ENCODE measurements at regions not wholly inside any gene's neighbourhood (a gene's known extent, or its start where the extent isn't known, plus 50 kb on each side); places are given as distances from the start of the nearest gene placed in this dataset.
"Not testable (repeated sequence)": the region's sequence is repeated elsewhere in the genome, so short reads cannot be mapped to it uniquely, and the experiment has no call there.

DNA sequence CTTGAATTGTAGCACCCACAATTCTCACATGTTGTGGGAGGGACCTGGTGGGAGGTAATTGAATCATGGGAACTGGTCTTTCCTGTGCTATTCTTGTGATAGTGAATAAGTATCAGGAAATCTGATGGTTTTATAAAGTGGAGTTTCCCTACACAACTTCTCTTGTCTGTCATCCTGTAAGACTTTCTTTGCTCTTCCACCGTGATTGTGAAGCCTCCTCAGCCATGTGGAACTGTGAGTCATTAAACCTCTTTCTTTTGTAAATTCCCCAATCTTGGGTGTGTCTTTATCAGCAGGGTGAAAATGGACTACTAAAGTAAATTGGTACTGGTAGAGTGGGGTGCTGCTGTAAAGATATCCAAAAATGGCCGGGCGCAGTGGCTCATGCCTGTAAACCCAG lies 215.6 kb downstream of the LIG4 start:
- DNase-seq, result no peak

DNA sequence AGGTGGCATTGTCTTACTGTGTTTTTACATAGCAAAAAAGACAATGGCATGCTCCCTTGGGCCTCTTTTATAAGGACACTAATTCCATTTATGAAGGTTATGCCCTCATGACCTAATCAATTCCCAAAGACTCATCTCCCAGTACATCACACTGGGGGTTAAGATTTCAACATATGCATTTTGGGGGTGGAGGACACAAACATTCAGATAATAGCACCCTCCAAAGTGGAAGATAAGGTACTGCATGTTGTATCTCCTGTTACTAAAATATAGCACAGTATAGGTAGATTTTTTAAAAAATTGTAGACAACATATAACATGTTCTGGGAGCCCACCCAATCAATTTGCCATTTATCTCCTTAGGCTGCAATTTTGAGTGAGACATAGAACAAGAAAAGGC lies 221.2 kb downstream of the LIG4 start:
- no peak for DNase-seq

DNA sequence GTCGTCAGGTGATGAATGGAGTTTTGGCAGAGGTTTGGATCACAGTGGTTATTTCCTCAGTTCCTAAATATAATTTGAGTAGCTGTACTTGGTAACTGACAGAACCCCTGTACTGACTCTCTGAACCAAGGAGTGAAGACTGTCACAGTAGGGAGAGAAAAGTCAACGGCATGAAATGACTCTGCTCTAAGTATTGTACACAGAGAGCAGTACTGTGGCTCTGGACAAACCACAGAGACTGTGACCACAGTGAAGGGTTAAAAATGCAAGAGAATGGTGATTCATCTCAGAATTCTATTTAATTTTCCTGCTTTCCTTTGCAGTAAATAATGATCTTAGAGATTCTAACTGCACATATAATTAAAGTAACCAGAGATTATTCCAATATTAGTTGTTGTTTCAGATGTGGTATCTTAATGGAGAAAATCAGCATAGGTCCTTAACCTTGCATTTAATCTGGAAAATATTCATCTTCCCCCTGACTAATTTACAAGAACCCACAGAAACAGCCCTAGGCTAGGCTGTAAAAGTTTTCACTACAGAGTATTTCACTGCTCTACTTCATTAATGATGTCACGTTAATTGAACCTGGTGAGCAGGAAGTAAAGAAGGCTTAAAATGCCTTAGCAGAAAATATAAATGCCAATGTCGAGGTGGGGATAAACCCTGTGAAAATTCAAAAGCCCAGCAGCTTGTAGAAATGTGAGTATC lies 221.9 kb downstream of the LIG4 start:
- DNase-seq, result no peak

DNA sequence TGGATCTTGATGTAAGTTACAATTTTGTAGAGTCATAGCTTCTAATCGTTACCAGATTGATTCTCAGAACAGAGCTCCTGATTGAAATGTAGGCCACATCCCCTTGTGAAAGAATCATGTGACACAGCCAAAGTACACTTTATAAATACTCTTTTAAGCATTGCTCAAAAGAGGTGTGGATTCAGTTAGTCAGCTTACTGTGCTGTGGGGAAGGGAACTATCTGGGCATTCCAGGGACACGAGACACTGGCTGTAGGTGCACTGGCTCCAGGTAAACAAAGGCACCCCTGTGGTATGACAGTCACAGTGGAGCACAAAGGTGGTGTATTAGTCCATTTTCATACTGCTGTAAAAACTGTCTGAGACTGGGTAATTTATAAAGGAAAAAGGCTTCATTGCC lies 222.8 kb downstream of the LIG4 start:
- DNase-seq, result no peak

DNA sequence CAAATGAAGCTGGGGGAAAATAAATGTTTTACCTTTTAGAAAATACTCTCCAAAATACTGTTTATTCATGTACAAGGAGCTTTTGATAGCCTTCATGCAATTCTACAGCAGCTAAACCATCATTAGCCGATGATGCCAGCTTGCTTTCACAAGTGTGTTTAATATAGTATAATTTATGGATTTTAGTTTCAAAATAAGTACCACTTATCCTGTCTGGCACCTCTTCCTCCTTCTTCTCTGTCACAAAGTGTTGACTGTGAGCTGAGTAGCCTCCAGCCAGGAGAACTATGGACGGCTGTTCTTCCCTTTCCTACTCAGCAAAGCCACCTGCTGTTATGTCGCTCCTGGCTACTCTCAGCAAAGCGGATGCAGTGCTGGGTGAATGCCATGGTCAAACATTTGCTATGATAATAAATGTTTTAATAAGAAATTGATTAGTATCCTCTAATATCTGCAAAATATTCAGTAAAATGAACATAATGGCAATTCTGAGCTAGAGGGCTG lies 238.2 kb downstream of the LIG4 start:
- DNase-seq, result no peak

DNA sequence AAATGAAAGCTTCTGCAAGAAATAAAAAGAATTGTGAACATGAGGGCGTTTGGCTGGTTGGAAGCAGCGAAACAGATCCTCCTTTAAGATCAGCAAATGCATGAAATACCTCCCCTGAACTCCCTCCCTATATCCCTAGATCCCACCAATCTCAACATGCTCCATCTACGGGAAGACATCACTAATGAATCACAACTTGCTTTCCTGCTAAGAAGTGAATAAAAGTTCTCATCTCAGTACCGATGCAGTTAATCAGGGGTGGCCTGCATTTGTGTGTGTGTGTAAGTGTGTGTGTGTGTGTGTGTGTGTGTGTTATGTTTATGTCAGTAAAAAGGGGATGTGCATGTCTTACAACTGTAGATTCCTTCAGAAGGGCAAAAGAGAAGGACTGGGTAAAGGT lies 238.7 kb downstream of the LIG4 start:
- no peak for DNase-seq

DNA sequence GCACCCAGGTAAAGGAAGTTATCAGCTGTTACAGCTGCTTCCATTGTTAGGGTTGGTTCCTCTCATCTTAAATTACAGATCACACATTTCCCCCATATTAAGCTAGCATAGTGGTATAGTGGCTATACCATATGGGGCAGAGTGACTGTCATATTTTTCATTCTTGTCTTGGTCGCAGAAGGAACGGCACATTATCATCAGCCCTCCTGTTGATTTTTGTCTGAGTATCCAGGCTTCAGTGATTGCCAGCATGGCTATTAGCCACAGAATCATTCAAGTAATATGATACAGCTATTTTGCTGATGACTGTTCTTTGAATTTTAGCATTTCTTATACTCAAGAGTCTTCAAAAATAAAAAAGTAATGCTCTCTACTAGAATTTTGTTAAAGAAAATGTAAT lies 240.9 kb downstream of the LIG4 start:
- DNase-seq, result no peak

DNA sequence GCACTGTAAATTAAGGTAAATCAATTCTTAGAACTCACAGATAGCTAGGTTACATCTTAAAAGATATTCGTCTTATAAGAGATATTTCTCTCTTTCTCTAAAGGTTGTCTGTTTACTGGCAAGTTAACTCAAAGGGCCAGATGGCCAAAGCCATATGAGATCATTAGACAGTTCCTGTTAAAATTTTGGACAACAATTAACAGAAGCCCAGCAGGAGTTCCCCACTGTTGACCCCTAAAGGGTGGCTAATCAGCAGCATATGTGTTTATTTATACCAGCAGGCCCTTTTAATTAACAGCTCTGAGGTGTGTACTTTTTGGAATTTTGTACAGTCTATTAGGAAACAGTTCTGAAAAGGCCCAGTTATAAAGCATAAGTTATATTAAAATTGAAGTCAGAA lies 245.8 kb downstream of the LIG4 start:
- DNase-seq, result no peak

DNA sequence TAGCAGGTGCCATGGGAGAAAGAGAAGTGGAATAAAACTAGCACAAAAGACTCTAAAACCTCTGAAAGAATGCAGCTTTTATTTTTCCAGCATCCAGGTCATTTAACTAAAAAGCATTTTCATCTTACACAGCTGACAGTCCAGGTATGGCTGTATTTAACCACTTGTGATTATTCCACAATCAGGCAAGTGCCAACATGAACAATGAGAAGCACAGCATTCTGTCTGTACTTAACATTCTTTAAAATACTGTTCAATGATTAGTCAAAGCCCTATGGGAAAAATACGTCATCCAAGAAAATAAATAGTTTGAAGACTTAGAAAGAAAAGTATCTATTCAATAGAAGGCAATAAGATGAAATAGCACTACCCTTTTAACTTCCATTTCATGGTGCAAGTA lies 246.9 kb downstream of the LIG4 start:
- no peak for DNase-seq

DNA sequence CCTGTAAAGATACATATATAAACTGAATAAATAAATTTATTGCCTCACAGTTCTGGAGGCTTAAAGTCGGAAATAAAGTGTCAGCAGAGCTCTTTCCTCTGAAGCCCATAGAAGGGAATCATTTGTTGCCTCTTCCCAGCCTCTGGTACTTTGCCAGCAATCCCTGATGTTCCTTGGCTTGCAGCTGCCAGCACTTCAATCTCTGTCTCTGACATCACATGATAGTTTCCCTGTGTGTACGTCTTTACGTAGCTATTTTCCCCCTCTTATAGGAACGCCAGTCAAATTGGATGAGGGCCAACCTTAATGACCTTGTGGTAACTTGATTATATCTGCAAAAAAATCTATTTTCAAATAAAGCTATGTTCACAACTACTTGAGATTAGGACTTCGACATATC lies 250.9 kb downstream of the LIG4 start:
- no peak for DNase-seq

DNA sequence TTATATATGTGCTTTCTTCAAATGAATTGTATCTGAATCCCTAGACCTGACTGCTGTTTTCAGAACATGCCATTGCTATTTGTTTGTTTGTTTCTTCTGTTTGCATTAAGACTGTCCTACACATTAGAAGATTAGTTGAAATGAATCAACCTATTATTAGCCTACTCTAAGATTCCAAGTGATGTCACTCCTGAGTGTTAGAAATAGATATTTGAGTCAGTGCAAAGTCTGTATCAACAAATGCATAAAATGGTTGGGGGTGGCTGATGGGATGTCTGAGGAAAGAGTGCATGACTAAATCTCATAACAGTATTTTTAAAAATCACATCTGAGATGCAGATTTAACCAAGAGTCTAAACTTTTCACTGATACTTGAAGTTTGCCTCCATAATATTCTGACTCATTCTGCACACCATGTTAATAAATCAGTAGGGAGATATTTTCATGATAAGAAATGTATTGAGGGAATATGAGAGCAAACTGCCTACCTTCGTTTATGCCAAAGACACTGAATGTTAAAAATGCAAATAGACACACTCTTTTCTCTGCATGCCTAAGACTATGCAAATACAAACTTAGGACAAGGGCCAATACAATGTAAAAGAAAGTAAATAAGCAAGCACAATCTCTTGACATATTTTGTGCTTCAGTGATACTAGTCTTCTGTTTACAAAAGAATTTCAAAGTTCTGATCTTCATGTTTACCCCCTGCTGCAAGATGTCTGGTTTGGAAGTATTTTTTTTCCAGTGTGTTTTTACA lies 253.3 kb downstream of the LIG4 start:
- no peak for DNase-seq

DNA sequence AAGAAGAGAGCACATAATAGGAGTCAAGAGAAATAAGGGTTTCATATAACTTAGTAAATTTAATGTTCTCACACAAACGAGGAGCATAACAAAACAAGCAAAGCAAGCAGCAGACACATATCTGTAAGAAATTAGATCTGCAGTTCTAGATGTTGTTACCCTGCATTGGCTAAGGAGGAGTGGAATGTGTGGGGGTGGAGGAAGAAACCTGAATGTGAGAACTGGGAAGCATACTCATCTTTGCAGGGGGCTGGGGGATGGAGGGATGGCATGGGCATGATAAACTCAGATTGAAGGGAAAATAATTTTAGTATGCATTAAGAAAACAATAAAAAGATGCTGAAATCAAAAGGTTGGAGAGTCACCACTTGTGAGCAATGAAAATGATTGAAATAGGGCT lies 255.0 kb downstream of the LIG4 start:
- no peak for DNase-seq

DNA sequence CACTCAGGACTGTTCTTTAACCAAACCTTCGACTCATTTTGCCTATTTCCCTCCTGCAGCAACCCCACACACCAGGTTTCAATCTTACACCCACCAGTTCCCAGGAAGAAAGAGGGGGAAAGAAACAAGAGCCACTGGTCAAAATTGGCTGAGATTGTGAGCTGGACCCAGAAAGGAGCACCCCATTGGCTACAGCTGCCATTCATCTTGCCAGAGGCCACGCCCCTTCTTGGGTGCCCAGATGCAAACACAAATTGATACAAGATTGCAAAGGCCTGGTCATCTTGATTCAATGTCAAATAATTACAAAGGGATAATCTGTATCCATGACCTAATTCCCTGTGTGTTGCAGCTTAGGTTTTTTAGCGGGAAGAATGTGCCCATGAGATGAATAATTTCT lies 258.4 kb downstream of the LIG4 start:
- DNase-seq, result no peak

DNA sequence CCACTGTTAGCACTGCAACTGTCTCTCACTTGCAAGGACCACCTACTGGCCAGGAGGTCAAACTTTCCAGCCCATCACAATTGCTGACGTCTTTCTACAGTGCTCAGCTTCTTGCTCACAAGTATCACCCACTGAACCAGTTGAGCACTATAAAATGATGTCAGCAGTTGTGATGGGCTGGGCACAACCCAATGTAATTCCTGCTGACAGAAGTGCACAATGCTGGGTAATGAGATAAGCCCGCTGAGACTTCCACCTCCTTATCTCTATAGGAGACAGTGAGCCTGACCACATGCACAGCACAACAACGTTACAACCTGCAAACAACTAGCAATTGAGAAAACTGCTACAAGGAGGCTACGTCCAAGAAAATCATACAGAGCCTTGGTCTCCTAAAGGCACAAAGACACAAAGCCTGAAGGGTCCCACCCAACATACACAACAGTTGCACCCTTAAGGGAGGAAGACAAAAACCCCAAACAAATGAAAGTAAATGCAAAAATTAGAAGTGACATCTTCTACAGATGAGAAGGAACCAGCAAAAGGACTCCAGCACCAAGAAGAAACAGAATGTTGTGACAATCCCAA lies 273.2 kb downstream of the LIG4 start:
- DNase-seq, result no peak

DNA sequence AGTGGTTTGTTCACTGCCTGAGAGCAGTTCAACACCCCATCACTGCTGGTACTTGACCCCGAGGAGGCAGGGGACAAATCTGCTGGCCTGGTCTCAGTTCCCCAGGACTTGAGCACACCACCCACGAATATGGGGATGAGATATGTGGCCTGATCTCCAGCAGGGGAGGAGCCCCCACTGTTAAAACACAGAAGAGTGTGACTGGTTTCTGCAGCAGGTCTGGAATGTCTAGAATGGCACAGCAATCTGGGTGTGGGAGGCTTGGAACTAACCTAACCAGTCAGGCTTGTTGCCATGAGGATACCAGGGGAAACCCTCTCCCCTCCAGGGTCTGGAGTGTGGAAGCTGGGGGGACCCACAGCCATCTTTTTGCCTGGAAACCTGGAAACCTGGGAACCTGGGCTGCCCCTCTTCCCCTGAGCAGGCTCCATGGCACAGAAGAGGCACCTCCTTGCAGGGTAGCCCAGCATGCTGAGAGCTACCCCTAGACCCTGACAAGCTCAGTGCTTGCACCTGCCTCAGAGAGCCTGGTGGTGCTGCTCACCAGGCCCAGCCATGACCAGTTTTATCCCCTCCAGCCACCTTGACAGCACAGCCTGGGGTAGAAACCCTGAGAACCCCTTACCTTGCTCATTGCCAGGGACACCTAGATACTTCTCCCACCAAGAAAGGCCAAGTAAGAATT lies 273.8 kb downstream of the LIG4 start:
- DNase-seq, result no peak

DNA sequence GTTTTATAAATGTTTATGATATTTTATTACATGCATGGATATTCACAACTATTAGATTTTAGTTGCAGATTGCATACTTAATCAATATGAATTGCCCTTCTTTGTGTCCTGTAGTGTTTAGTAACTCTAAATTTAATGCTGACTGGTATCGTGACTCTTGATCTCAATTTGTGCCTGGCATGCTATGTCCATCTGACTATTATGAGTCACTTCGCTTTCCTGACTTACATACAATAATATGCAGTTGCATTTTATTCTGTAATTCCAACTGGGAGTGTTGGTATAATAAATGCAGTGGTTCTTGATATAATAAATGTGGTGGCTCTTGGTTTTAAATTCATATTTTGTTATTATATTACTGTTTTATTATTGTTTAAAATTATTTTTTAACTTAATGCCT lies 277.5 kb downstream of the LIG4 start:
- no peak for DNase-seq

DNA sequence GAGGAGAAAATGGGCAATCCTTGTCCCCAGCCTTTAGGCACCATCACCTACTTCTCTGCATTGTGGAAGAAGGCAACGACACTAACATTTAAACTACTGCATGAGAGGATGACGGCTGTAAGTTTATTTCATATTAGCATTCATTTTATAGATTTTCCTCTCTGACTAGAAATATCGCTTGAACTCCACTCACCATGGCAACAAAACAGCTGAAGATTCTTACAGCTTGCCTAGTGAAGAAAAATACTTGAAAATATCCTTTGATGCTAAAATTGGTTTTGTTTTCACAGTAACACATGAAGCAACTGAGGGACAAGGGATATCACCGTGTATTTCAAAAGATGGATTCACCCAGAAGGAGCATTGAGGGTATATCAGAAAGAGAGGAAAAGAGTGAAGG lies 284.3 kb downstream of the LIG4 start:
- no peak for DNase-seq

DNA sequence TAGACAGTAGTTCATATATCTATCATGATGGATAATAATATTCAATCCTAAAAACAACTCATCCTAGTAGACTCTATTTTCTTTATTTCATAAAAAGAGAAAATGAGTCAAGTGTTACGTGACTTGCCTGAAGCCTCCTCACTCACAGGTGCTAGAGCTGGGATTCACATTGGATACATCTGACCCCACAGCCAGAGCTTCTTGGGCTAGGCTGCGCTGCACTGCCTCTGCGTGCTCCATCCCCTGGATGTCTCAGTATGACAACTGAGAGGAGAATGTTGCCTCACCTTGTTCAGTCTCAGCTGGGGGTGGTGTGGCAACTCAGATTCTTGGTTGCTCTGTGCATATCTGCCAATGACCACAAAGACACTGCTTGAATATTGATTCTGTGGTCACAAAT lies 286.6 kb downstream of the LIG4 start:
- DNase-seq, result no peak

DNA sequence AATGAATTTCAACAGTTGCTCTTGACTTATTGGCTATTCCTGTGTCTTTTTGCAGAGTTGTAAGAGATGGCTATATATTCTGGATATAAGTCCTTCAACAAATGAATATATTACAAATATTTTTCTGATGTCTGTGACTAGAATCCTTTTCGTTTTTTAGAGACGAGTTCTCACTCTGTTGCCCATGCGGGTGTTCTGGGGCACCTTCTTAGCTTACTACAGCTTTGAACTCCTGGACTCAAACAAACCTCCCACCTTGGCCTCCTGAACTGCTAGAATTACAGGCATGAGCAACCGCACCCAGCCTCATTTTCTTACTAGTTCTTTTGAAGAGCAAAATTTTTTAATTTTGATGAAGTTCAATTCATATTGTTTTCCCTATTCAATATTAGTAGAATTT lies 287.8 kb downstream of the LIG4 start:
- DNase-seq, result no peak

DNA sequence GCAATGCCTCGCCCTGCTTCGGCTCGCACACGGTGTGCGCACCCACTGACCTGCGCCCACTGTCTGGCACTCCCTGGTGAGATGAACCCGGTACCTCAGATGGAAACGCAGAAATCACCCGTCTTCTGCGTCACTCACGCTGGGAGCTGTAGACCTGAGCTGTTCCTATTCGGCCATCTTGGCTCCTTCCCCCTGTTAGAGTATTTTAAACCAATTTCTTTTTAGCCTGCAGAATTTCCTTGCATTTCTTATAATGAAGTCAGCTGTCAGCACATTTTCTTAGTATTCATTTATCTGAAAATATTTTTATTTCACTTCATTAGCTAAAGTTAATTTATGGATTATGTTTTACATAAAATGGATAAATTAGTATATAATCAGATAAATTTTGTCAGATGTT lies 288.8 kb downstream of the LIG4 start:
- DNase-seq, result not testable (repeated sequence)

DNA sequence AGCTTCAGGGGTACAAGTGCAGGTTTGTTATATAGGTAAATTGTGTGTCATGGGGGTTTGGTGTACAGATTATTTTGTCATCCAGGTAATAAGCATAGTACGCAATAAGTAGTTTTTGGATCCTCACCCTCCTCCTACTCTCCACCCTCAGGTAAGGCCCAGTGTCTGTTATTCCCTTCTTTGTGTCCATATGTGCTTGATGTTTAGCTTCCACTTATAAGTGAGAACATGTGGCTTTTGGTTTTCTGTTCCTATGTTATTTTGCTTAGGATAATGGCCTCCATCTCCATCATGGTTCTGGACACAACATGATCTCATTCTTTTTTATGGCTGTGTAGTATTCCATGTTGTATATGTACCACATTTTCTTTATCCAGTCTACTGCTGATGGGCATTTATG lies 298.4 kb downstream of the LIG4 start:
- not testable (repeated sequence) for DNase-seq

DNA sequence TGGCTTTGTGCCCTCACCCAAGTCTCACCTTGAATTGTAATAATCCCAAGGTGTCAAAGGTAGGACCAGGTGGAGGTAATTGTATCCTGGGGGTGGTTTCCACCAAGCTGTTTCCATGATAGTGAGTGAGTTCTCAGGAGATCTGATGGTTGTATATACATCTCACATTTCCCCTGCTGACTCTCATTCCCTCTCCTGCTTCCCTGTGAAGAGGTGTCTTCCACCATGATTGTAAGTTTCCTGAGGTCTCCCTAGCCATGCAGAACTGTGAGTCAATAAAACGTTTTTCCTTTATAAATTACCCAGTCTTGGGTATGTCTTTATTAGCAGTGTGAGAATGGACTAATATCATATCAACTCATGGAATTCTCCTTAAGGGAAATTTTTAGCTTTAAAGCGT lies 302.6 kb downstream of the LIG4 start:
- no peak for DNase-seq

DNA sequence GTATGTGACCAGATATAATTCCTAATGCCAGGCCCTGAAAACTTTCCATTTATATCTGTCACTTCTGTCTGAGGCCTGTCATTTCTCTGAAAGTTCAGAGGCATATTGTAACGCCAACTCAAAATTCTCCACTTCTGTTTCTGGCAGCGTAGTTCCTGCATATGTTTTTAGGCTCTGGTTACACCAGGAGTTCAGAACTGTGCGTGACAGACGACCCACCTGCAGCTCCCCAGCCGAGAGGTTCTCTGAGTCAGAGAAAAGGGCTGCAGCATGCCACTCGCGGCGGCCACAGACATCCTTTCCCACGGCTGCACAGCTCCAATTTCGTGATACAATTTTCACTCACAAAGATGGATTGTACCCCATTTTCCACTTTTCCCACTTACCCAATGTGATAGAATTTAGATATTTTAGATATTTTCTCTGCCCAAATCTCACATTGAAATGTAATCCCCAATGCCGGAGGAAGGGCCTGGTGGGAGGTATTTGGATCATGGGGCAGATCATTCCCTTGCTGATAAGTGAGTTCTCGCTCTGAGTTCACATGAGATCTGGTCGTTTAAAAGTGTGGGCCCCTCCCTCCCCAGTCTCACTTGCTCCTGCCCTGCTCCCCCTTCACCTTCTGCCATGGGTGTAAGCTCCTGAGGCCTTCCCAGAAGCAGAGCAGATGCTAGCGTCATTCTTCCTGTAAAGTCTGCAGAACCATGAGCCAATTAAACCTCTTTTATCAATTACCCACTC lies 308.1 kb downstream of the LIG4 start:
- DNase-seq, result no peak
